Nephron progenitor cell (in vitro differentiated cells): ENCODE measurements at regions not wholly inside any gene's neighbourhood (a gene's known extent, or its start where the extent isn't known, plus 50 kb on each side); places are given as distances from the start of the nearest gene placed in this dataset.

Experiments used
- DNase-seq: peaks from one replicate; pipeline ENCODE4 v3.0.0; 2021
- H3K27ac Mint-ChIP-seq: 2 replicates; pipeline ENCODE4 v1.8.0; 2021; ENCODE audit warnings: mild to moderate bottlenecking, moderate library complexity, mixed read lengths
- H3K27me3 Mint-ChIP-seq: 2 replicates; pipeline ENCODE4 v1.8.0; 2021; ENCODE audit warnings: mild to moderate bottlenecking, low read depth, mixed read lengths; ENCODE audit not compliant: poor library complexity
- H3K36me3 Mint-ChIP-seq: 2 replicates; pipeline ENCODE4 v1.8.0; 2021; ENCODE audit warnings: low read depth, mixed read lengths
- H3K4me1 Mint-ChIP-seq: 2 replicates; pipeline ENCODE4 v1.8.0; 2021; ENCODE audit warnings: mixed read lengths
- H3K4me3 Mint-ChIP-seq: 2 replicates; pipeline ENCODE4 v1.8.0; 2021; ENCODE audit warnings: mild to moderate bottlenecking, moderate library complexity, mixed read lengths
- H3K9me3 Mint-ChIP-seq: 2 replicates; pipeline ENCODE4 v1.8.0; 2021; ENCODE audit warnings: mild to moderate bottlenecking, moderate library complexity, mixed read lengths
- TF ChIP-seq, protein P1 (sequence below): fragments of 200-600 bp; sonication (generic); IDR thresholded peaks from 2 replicates; pipeline ENCODE4 v1.5.0; 2021; ENCODE audit warnings: antibody characterized with exemption

DNA sequence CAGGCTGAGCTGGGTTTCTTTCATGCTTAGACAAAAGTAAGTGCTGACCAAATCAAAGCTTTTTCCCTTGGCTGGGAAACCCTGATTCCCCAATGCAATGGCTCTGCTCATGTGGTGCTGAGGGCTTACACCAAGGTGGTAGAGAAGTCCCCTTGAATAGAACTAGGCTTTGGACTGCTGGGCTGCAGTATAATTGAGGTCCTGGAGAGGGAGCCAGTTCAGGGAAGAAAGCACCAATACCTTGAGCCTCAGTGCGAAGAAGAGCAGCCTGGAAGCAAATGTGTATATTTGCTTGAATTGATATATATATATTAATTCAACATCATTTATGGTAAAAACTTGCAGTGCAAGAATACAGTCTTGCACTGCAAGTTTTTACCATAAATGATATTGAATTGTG, 391.1 kb downstream of the RPS24 start:
- Mint-ChIP-seq H3K27ac (no peak overlapping the region), H3K4me3 (no peak overlapping the region), H3K4me1 (peaks cover 35% of the 10 kb centered on the region), H3K9me3 (peaks cover 37% of the 10 kb centered on the region), H3K36me3 (peaks cover 6% of the 10 kb centered on the region), H3K27me3 (peaks cover 11% of the 10 kb centered on the region)
- no peak for DNase-seq
- TF ChIP-seq, protein P1, sequence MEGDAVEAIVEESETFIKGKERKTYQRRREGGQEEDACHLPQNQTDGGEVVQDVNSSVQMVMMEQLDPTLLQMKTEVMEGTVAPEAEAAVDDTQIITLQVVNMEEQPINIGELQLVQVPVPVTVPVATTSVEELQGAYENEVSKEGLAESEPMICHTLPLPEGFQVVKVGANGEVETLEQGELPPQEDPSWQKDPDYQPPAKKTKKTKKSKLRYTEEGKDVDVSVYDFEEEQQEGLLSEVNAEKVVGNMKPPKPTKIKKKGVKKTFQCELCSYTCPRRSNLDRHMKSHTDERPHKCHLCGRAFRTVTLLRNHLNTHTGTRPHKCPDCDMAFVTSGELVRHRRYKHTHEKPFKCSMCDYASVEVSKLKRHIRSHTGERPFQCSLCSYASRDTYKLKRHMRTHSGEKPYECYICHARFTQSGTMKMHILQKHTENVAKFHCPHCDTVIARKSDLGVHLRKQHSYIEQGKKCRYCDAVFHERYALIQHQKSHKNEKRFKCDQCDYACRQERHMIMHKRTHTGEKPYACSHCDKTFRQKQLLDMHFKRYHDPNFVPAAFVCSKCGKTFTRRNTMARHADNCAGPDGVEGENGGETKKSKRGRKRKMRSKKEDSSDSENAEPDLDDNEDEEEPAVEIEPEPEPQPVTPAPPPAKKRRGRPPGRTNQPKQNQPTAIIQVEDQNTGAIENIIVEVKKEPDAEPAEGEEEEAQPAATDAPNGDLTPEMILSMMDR = peak; percentile 36

DNA sequence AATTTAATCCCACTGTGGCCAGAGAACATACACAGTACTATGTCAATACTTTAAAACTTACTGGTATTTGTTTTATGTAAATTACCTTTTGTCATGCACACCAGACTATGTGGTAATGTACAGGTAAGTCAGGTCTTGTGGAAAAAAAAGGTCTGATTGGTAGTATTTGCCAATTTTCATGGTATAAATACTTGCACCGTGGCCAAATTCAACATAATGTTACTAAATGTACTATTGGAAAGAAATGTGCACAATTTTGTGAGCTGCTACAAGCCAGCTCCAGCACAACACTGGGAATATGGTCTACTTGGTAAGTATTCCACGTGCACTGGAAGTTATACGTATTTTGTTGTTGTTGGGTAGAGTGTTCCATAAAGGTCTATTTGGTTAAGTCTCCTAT, 392.5 kb downstream of the RPS24 start:
- peaks cover 11% of the 10 kb centered on the region for H3K27me3 Mint-ChIP-seq
- TF ChIP-seq, protein P1 = no peak
- peaks cover 32% of the 10 kb centered on the region for H3K4me1 Mint-ChIP-seq
- peaks cover 37% of the 10 kb centered on the region for H3K9me3 Mint-ChIP-seq
- no peak for DNase-seq
- no peak overlapping the region for H3K4me3 Mint-ChIP-seq
- H3K27ac Mint-ChIP-seq = no peak overlapping the region
- peaks cover 6% of the 10 kb centered on the region for H3K36me3 Mint-ChIP-seq

DNA sequence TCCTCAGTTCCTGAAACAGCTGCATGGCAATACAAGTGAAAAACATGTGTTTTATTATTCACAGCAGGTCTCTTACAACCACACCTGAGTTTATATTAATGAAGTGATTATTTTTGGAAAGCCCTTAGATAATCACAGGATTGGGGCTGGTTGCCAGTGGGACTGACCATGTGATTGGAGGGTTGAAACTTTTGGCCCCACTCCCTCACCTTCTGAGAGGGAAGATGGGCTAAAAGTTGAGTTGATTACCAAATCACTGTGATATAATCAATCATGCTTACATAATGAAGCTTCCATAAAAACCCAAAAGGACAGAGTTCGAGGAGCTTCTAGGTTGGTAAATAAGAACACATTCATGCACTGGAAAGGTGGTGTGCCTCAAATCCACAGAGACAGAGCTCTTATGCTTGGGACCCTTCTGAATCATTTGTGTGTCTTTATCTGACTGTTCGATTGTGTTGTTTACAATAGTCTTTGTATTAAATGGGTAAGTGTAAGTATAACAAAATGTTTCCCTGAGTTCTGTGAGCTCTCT, 393.9 kb downstream of the RPS24 start:
- H3K36me3 Mint-ChIP-seq = peaks cover 6% of the 10 kb centered on the region
- peaks cover 37% of the 10 kb centered on the region for H3K9me3 Mint-ChIP-seq
- H3K27me3 Mint-ChIP-seq = peaks cover 11% of the 10 kb centered on the region
- DNase-seq = no peak
- H3K4me1 Mint-ChIP-seq = peaks cover 33% of the 10 kb centered on the region
- no peak overlapping the region for H3K27ac Mint-ChIP-seq
- TF ChIP-seq, protein P1 = no peak
- no peak overlapping the region for H3K4me3 Mint-ChIP-seq

DNA sequence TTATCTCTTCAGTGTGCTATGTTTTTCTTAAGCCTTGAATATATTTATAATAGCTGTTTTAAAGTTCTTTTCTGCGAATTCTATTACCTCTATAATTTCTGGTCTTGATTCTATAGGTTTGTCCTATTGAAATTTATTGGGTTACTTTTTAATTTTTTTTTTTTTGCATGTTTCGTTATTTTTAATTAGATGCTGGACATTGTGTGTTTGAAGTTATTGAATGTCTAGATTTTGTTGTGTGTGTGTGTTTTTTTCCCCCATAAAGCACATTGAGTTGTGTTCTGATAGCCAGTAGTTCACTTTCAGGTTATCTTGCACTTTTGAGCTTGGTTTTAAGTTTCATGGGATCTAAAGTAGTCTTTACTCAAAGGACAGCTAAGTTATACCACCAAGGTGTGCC, 394.9 kb downstream of the RPS24 start:
- Mint-ChIP-seq H3K27ac (no peak overlapping the region), H3K9me3 (peaks cover 37% of the 10 kb centered on the region), H3K4me3 (no peak overlapping the region), H3K27me3 (peaks cover 4% of the 10 kb centered on the region), H3K36me3 (peaks cover 6% of the 10 kb centered on the region), H3K4me1 (peaks cover 34% of the 10 kb centered on the region)
- TF ChIP-seq, protein P1 = no peak
- DNase-seq = no peak

DNA sequence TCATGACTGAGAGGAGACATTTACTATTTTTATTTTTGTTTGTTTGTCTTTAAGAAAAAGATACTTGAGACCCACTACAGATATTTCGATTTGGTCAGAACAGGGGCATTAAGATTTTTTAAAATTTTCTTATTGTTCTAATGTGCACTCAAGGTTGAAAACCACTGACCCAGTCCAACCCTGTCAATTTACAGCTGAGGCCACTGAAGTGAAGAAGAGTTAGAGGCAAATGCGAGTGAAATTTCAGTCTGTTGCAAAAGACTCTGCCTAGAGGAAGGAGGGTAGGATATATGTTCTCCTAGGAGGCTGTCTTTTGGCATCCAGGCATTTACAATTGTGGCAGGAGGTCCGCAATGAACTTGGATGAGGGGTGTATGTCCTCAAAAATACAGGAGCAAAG, 396.3 kb downstream of the RPS24 start:
- no peak overlapping the region for H3K4me3 Mint-ChIP-seq
- H3K36me3 Mint-ChIP-seq = peaks cover 6% of the 10 kb centered on the region
- H3K27me3 Mint-ChIP-seq = peaks cover 4% of the 10 kb centered on the region
- H3K27ac Mint-ChIP-seq = no peak overlapping the region
- peaks cover 48% of the 10 kb centered on the region for H3K4me1 Mint-ChIP-seq
- TF ChIP-seq, protein P1 = no peak
- peaks cover 30% of the 10 kb centered on the region for H3K9me3 Mint-ChIP-seq
- no peak for DNase-seq

DNA sequence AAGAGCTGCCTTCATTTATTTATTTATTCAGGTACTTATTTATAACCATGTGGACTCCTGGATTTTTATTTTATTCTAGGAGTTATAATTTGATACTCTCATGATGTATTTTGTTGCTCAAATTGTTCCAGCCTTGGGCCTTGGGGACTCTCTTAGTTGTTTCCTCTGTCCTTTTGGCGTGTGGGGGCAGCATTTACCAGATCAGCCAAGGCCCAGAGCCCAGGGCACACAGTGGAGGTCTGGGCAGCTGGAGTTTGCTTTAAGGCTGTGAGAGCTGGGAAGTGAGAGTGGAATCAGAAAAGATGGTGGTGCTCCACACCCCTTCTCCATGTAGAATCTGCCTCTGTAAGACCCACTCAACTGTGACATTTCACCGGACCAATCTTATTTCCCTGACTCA, 398.9 kb downstream of the RPS24 start:
- Mint-ChIP-seq H3K27me3 (peaks cover 4% of the 10 kb centered on the region), H3K27ac (peak overlapping the region; percentile 26), H3K9me3 (peaks cover 15% of the 10 kb centered on the region), H3K36me3 (no peaks in the 10 kb centered on the region), H3K4me3 (no peak overlapping the region), H3K4me1 (peaks cover 74% of the 10 kb centered on the region)
- TF ChIP-seq, protein P1 = no peak
- no peak for DNase-seq
